ENCODE measurements at regions not wholly inside any gene's neighbourhood (a gene's known extent, or its start where the extent isn't known, plus 50 kb on each side); places are given as distances from the start of the nearest gene placed in this dataset.

- TF ChIP-seq, protein P1, sequence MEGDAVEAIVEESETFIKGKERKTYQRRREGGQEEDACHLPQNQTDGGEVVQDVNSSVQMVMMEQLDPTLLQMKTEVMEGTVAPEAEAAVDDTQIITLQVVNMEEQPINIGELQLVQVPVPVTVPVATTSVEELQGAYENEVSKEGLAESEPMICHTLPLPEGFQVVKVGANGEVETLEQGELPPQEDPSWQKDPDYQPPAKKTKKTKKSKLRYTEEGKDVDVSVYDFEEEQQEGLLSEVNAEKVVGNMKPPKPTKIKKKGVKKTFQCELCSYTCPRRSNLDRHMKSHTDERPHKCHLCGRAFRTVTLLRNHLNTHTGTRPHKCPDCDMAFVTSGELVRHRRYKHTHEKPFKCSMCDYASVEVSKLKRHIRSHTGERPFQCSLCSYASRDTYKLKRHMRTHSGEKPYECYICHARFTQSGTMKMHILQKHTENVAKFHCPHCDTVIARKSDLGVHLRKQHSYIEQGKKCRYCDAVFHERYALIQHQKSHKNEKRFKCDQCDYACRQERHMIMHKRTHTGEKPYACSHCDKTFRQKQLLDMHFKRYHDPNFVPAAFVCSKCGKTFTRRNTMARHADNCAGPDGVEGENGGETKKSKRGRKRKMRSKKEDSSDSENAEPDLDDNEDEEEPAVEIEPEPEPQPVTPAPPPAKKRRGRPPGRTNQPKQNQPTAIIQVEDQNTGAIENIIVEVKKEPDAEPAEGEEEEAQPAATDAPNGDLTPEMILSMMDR (IDR thresholded peaks at IDR 0.05 in 4 of 5, conservative IDR thresholded peaks at IDR 0.05 in 1 of 5): no peak
- no peak for TF ChIP-seq POLR2A (IDR thresholded peaks at IDR 0.05)
These were observed 205.6 kb downstream of the ATG4C start for GRCh38 chr1:62989497-62989896.

Measured in gastrocnemius medialis (tissue), 4 donors.